Activated naive CD4-positive, alpha-beta T cell treated with anti-CD3 and anti-CD28 coated beads for 36 hours (primary cell): ENCODE measurements at regions not wholly inside any gene's neighbourhood (a gene's known extent, or its start where the extent isn't known, plus 50 kb on each side); places are given as distances from the start of the nearest gene placed in this dataset.
"Not testable (repeated sequence)": the region's sequence is repeated elsewhere in the genome, so short reads cannot be mapped to it uniquely, and the experiment has no call there.

ENCODE experiments used
- CTCF ChIA-PET: fragments of 350-600 bp; sonication (Branson Sonifier 250); formaldehyde crosslinking; loops from one replicate; lab custom pipeline; 2021; ENCODE audit warnings: antibody characterized with exemption; lab: Charles Lee
- DNase-seq: peaks from one replicate; pipeline ENCODE4 v3.0.0-alpha.2; 2020
- H3K27ac Mint-ChIP-seq: one replicate; pipeline ENCODE4 v1.8.0; 2021; ENCODE audit warnings: mild to moderate bottlenecking, mixed read lengths
- H3K27me3 Mint-ChIP-seq: one replicate; pipeline ENCODE4 v1.8.0; 2021; ENCODE audit warnings: low read depth, mixed read lengths
- H3K36me3 Mint-ChIP-seq: one replicate; pipeline ENCODE4 v1.8.0; 2021; ENCODE audit warnings: low read depth, mixed read lengths
- H3K4me1 Mint-ChIP-seq: one replicate; pipeline ENCODE4 v1.8.0; 2021; ENCODE audit warnings: low read depth, mixed read lengths
- H3K4me3 Mint-ChIP-seq: one replicate; pipeline ENCODE4 v1.8.0; 2021; ENCODE audit warnings: mild to moderate bottlenecking, moderate library complexity, mixed read lengths
- H3K9me3 Mint-ChIP-seq: one replicate; pipeline ENCODE4 v1.8.0; 2021; ENCODE audit warnings: mixed read lengths
- intact Hi-C: fragments of 100-400 bp; cut with micrococcal nuclease; formaldehyde crosslinking; loops from one replicate; pipeline ENCODE4 v1.15.1; 2023

DNA sequence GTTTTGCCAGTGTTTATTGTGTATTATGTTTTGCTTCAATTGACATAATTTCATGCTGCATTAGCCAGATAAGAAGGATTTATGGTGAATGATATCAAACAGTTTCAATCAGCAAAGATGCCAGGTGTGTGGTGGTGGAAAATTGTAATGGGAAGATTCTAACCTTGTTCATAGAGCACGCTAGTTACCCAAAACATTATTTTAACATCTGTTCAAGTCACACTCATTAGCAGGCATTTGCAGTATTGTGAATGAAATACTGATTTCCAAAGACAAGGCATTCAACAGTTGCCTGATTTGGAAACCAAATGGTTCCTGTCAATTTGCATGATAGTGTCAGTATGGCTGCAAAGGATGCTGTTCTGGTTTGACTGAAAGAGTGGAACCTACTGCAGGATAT, 129.7 kb downstream of the EPC1 start:
- Mint-ChIP-seq H3K9me3 (peaks cover 15% of the 10 kb centered on the region), H3K4me3 (no peak overlapping the region), H3K36me3 (peaks cover 2% of the 10 kb centered on the region), H3K27me3 (peaks cover 6% of the 10 kb centered on the region), H3K4me1 (no peaks in the 10 kb centered on the region), H3K27ac (no peak overlapping the region)
- DNase-seq = no peak
- intact Hi-C loops = no loop called here
- CTCF ChIA-PET = no interaction called here

DNA sequence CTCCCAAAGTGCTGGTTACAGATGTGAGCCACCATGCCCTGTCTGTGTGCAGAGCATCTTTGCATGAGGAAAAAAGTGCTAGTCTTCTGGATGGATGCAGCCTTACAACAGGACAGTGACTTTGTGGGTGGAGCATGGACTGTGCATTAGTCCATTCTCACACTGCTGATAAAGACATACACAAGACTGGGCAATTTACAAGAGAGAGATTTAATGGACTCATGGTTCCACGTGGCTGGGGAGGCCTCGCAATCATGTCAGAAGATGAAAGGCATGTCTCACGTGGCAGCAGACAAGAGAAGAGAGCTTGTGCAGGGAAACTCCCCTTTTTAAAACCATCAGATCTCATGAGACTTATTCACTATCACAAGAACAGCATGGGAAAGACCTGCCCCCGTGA, 133.1 kb downstream of the EPC1 start:
- H3K9me3 Mint-ChIP-seq, DNase-seq, intact Hi-C loops: not testable (repeated sequence)

DNA sequence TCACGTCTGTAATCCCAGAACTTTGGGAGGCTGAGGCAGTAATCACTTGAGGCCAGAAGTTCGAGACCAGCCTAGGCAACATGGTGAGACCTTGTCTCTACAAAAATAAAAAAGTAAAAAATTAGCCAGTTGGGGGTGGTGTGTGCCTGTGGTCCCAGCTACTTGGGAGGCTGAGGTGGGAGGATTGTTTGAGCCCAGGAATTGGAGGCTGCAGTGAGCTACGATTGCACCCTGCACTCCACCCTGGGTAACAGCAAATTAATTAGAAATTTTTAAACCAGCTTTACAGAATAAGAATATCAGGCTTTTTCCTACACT, 136.0 kb downstream of the EPC1 start:
- no peak overlapping the region for H3K4me3 Mint-ChIP-seq
- CTCF ChIA-PET = interaction anchor here (0.5 to 2.7 kb wide), 12 partner anchors 9 to 350 kb away, joined by 3 to 11 read pairs (median 4); no protein-coding TSS in a partner anchor
- H3K36me3 Mint-ChIP-seq = no peaks in the 10 kb centered on the region
- H3K27me3 Mint-ChIP-seq = peaks cover 6% of the 10 kb centered on the region
- intact Hi-C loops = no loop called here
- H3K4me1 Mint-ChIP-seq = peaks cover 3% of the 10 kb centered on the region
- no peaks in the 10 kb centered on the region for H3K9me3 Mint-ChIP-seq
- DNase-seq = no peak
- H3K27ac Mint-ChIP-seq = no peak overlapping the region

More for the DNA sequence above, 133.1 kb downstream of the EPC1 start:
- CTCF ChIA-PET = interaction anchor here (0.6 kb wide), 1 partner anchor 188 kb away, joined by 5 read pairs; no protein-coding TSS in a partner anchor
- not testable (repeated sequence) for H3K4me3 Mint-ChIP-seq, H3K4me1 Mint-ChIP-seq, H3K27me3 Mint-ChIP-seq, H3K27ac Mint-ChIP-seq, H3K36me3 Mint-ChIP-seq

DNA sequence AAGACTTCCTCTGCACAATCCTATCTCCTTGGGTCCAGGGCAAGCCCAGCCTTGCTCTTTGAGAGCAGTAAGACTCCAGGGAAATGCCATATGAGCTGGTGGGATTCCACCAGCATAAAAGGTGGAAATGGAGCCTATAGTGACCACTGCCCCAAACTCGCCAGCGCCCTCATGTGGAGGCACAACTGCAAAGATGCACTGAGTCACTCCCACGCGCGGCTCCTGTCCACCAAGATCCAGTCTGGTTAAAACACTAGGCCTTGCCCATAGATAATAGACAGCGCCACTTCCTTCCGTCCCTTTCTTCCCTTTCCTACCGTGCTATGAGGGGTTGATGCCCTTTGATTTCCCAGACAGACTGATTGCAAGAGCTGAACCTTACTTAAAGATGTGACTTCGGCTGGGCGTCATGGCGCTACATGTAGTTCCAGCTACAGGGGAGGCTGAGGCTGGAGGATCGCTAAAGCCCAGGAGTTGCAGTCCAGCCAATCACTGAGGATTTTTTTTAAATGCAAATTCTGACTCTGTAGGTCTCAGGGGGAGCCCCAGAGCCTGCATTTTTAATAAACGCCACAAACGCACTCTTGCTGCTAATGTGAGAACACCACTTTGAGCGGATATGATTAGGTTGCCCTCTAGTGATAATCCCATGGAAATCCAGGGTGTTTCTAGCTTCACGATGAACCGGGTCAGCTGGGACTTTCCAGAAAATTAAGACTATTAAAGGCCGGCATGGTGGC, 136.5 kb downstream of the EPC1 start:
- intact Hi-C loops = loop anchor here (1.0 kb wide), 1 partner anchor 157 kb away; no protein-coding TSS in a partner anchor
- no peak overlapping the region for H3K27ac Mint-ChIP-seq
- peaks cover 3% of the 10 kb centered on the region for H3K4me1 Mint-ChIP-seq
- CTCF ChIA-PET = interaction anchor here (0.5 to 2.7 kb wide), 12 partner anchors 10 to 349 kb away, joined by 3 to 11 read pairs (median 4); no protein-coding TSS in a partner anchor
- no peaks in the 10 kb centered on the region for H3K9me3 Mint-ChIP-seq
- no peak overlapping the region for H3K4me3 Mint-ChIP-seq
- H3K36me3 Mint-ChIP-seq = no peaks in the 10 kb centered on the region
- peaks cover 6% of the 10 kb centered on the region for H3K27me3 Mint-ChIP-seq
- DNase-seq = peak; percentile 47

DNA sequence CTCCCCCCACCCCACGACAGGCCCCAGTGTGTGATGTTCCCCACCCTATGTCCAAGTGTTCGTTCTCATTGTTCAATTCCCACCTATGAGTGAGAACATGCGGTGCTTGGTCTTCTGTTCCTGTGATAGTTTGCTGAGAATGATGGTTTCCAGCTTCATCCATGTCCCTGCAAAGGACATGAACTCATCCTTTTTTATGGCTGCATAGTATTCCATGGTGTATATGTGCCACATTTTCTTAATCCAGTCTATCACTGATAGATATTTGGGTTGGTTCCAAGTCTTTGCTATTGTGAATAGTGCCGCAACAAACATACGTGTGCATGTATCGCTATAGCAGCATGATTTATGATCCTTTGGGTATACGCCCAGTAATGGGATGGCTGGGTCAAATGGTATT, 139.0 kb downstream of the EPC1 start:
- H3K36me3 Mint-ChIP-seq, DNase-seq, H3K4me1 Mint-ChIP-seq, H3K9me3 Mint-ChIP-seq, H3K4me3 Mint-ChIP-seq, H3K27me3 Mint-ChIP-seq, CTCF ChIA-PET, intact Hi-C loops, H3K27ac Mint-ChIP-seq: not testable (repeated sequence)

DNA sequence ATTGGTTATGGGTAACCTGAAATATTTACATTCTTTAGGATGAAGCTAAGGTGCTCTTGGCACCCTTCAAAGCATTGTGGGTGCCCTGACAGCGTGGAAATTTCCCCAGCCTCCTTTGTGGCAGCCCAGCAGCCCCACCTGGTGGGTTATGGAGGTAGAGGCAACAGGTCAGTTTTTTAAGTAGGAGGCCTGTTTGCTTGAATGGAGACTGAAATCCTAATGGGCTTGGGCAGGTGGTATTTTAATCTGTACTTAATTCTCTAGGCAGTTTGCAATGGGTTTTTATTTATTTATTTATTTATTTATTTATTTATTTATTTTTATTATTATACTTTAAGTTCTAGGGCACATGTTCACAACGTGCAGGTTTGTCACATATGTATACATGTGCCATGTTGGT, 139.4 kb downstream of the EPC1 start:
- peak; percentile 74 for DNase-seq
- Mint-ChIP-seq H3K27me3 (peaks cover 2% of the 10 kb centered on the region), H3K36me3 (no peaks in the 10 kb centered on the region), H3K4me3 (no peak overlapping the region), H3K27ac (no peak overlapping the region), H3K9me3 (no peaks in the 10 kb centered on the region), H3K4me1 (peaks cover 3% of the 10 kb centered on the region)
- intact Hi-C loops = loop anchor here (1.0 kb wide), 2 partner anchors 16 to 345 kb away; no protein-coding TSS in a partner anchor
- CTCF ChIA-PET = no interaction called here

DNA sequence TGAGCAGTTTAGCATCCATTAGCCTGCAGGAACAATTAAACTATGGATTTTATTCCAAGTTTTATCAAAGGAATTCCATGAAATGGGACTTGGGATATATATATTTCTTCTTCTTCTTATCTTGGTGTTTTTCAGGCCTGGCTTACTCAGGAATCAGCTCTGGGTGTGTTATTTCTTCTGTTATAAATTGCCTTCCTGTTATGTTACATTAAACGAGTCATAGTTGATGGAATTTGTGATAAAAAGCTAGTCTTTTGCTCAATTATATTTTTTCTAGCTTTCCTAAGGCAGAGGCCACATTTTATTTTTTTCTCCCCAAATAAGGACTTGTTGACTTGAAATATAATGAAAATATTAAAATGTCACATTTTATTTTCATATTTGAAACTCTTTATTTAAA, 141.3 kb downstream of the EPC1 start:
- Mint-ChIP-seq H3K9me3 (no peaks in the 10 kb centered on the region), H3K27ac (no peak overlapping the region), H3K27me3 (peaks cover 2% of the 10 kb centered on the region), H3K4me3 (no peak overlapping the region), H3K4me1 (peaks cover 3% of the 10 kb centered on the region), H3K36me3 (no peaks in the 10 kb centered on the region)
- intact Hi-C loops = no loop called here
- CTCF ChIA-PET = interaction anchor here (0.6 to 1.3 kb wide), 4 partner anchors 14 to 1491 kb away, joined by 3 to 4 read pairs (median 4); no protein-coding TSS in a partner anchor
- no peak for DNase-seq

DNA sequence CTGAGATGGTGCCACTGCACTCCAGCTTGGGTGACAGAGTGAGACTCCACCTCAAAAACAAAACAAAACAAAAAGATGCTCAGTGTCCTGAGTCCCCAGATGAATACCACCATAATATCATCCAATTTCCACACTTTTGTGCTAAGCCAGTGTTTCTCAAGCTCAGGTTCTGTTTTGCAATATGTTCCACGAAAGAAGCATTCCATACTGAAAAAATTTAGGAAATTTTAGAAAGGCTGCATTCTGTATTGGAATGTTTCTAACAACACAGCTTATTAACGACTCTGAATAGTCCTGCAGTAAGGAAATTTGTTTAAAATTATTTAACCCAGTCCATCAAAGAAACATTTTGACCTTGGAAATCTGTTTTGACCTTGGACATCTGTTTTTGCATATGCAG, 142.4 kb downstream of the EPC1 start:
- no peak for DNase-seq
- intact Hi-C loops = no loop called here
- H3K27ac Mint-ChIP-seq = no peak overlapping the region
- H3K4me3 Mint-ChIP-seq = no peak overlapping the region
- CTCF ChIA-PET = no interaction called here
- H3K36me3 Mint-ChIP-seq = no peaks in the 10 kb centered on the region
- H3K9me3 Mint-ChIP-seq = no peaks in the 10 kb centered on the region
- H3K4me1 Mint-ChIP-seq = no peaks in the 10 kb centered on the region
- H3K27me3 Mint-ChIP-seq = no peaks in the 10 kb centered on the region

DNA sequence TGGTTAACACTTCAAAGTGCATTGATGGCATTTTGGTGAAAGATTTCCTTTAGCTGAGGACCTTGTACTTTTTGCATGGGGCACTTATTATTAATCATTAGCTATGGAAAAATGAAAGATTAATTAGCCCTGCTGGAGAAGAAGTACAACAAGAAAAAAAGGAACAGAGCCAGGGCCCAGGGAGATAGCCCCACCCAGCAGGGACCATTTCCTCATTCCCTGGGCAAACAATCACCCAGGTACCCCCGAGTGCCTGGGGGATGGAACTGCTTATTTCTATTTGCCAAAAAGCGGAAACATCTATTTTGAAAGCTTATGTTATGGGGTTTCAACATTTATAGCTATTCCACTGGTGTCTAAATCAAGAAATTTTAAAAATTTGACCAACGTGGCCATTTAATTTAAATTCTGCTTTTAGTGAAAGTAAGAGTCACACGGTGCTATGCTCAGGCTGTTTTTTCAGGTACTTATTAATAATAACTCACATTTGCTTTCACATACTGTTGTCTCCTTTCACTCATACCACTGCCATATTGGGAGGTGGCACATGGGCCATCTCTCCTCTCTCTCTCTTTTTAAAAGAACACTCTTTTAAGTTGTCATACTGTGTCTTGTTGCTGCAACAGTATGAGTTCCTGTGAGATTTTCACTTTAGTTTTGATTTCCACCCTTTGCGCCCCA, 143.6 kb upstream of the KIF5B start:
- CTCF ChIA-PET = interaction anchor here (1.4 kb wide), 1 partner anchor 11 kb away, joined by 5 read pairs; no protein-coding TSS in a partner anchor
- no peak for DNase-seq
- no peaks in the 10 kb centered on the region for H3K4me1 Mint-ChIP-seq
- no peak overlapping the region for H3K4me3 Mint-ChIP-seq
- no peaks in the 10 kb centered on the region for H3K27me3 Mint-ChIP-seq
- H3K36me3 Mint-ChIP-seq = no peaks in the 10 kb centered on the region
- no peak overlapping the region for H3K27ac Mint-ChIP-seq
- intact Hi-C loops = no loop called here
- no peaks in the 10 kb centered on the region for H3K9me3 Mint-ChIP-seq

DNA sequence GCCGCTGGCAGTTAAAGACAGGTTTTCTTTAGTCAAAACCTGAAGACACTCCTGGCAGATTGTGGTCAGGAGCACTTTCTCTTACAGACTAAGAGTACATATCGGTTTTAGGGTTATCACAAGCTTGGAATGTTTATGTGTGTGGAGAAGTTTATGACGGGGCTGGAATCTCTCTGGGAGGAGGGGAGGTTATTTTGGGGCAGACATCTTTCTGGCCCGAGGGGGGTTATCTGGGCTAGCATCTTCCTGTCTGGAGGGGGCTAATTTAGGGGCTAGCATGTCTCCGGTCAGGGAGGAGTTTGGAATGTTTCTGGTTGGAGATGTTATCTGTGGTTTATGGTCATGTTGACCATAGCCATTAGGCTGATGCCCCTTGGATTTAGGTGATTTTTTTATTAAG, 141.2 kb upstream of the KIF5B start:
- H3K27me3 Mint-ChIP-seq = no peaks in the 10 kb centered on the region
- H3K4me1 Mint-ChIP-seq = no peaks in the 10 kb centered on the region
- intact Hi-C loops = no loop called here
- H3K36me3 Mint-ChIP-seq = no peaks in the 10 kb centered on the region
- H3K9me3 Mint-ChIP-seq = no peaks in the 10 kb centered on the region
- no peak for DNase-seq
- CTCF ChIA-PET = interaction anchor here (0.5 kb wide), 1 partner anchor 39 kb away, joined by 5 read pairs; no protein-coding TSS in a partner anchor
- H3K4me3 Mint-ChIP-seq = no peak overlapping the region
- no peak overlapping the region for H3K27ac Mint-ChIP-seq

DNA sequence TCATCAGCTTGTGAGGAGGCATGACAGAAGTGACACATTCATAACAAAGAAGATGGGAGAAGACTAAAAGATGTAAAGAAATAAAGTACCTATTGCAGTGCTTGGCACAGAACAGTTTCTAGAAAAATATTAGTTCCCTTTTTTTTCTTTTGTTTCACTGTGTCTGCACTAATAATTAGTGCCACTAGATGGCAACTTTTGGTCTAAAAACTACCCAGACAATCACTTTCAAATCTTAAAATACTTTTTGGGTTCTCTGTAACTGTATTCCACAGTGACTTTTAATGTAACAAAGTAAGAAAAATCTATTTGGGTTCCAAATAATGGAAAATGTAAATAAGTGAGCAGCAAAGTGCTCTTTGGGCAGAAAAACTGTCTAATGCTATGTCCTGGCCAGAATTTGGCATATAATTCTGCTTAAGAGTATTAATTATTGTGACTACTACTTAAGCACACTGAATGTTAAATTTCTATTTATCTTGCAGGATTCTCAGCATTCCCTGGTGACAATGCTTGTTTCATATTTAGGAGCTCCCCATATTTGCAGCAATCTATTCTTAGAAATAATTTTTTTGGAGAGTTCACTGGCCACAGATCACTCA, 134.8 kb upstream of the KIF5B start:
- no peak for DNase-seq
- CTCF ChIA-PET = interaction anchor here (0.6 to 1.6 kb wide), 12 partner anchors 11 to 189 kb away, joined by 3 to 11 read pairs (median 3); no protein-coding TSS in a partner anchor
- Mint-ChIP-seq H3K27me3 (no peaks in the 10 kb centered on the region), H3K9me3 (no peaks in the 10 kb centered on the region), H3K27ac (no peak overlapping the region), H3K36me3 (no peaks in the 10 kb centered on the region), H3K4me1 (peaks cover 2% of the 10 kb centered on the region), H3K4me3 (no peak overlapping the region)
- intact Hi-C loops = loop anchor here (1.0 to 5.0 kb wide), 8 partner anchors 16 to 816 kb away; partner anchors contain the start of gene CCDC7

DNA sequence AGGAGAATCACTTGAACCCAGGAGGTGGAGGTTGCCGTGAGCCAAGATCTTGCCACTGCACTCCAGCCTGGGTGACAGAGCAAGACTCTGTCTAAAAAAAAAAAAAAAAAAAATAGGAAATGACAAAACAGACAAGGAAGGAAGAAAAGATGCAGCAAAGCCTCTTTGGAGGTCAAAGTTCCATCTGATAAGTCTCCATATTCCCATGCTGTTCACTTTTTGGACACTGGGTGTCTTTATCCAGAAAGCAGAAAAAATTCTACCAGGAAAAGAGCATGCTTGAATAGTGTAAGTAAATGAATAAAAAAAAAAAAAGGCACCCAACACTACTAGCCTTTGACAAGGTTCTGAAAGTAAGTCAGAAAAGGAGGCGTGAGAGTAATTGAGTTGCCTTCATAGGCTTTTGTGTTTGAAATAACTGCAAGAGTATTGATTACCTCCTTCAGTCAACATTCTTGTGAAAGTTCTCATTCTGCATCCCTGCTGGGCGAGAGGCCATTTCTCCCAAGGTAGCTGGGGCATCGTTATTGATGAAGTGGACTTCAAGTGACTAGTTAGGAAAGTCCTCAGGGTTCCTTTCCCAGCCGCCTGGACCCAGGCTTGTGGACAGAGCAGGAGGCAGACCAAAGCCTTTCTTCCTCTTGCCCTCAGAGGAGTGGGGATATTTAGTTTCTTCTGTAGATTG, 133.3 kb upstream of the KIF5B start:
- intact Hi-C loops = loop anchor here (2.0 to 5.0 kb wide), 4 partner anchors 55 to 818 kb away; partner anchors contain the start of gene CCDC7
- DNase-seq = no peak
- H3K4me1 Mint-ChIP-seq = peaks cover 2% of the 10 kb centered on the region
- H3K27ac Mint-ChIP-seq = no peak overlapping the region
- CTCF ChIA-PET = interaction anchor here (0.7 to 1.6 kb wide), 7 partner anchors 9 to 166 kb away, joined by 3 to 11 read pairs (median 4); no protein-coding TSS in a partner anchor
- no peaks in the 10 kb centered on the region for H3K36me3 Mint-ChIP-seq
- H3K4me3 Mint-ChIP-seq = no peak overlapping the region
- no peaks in the 10 kb centered on the region for H3K27me3 Mint-ChIP-seq
- no peaks in the 10 kb centered on the region for H3K9me3 Mint-ChIP-seq
